ENCODE measurements at regions not wholly inside any gene's neighbourhood (a gene's known extent, or its start where the extent isn't known, plus 50 kb on each side); places are given as distances from the start of the nearest gene placed in this dataset.

DNA sequence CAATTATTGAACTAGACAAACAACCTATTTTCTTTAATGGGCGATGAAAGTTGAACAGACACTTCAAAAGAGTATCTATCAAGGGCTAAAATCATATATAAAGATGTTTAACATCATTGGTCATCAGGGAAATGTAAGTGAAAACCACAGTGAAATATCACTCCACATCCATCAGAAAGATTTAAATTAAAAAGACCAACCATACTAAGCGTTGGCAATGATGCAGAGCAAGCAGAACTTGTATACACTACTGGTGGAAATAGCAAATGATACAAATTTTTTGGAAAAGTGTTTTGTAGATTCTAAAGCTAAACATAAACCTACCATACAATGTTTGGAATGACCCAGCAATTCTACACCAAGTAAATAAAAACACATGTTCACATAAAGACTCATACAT lies 65.9 kb upstream of the THBS1 start:
- TF ChIP-seq, protein P1, sequence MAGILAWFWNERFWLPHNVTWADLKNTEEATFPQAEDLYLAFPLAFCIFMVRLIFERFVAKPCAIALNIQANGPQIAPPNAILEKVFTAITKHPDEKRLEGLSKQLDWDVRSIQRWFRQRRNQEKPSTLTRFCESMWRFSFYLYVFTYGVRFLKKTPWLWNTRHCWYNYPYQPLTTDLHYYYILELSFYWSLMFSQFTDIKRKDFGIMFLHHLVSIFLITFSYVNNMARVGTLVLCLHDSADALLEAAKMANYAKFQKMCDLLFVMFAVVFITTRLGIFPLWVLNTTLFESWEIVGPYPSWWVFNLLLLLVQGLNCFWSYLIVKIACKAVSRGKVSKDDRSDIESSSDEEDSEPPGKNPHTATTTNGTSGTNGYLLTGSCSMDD (CRISPR knock-in tag; IDR thresholded peaks at IDR 0.05) = no peak
- TF ChIP-seq, protein P2, sequence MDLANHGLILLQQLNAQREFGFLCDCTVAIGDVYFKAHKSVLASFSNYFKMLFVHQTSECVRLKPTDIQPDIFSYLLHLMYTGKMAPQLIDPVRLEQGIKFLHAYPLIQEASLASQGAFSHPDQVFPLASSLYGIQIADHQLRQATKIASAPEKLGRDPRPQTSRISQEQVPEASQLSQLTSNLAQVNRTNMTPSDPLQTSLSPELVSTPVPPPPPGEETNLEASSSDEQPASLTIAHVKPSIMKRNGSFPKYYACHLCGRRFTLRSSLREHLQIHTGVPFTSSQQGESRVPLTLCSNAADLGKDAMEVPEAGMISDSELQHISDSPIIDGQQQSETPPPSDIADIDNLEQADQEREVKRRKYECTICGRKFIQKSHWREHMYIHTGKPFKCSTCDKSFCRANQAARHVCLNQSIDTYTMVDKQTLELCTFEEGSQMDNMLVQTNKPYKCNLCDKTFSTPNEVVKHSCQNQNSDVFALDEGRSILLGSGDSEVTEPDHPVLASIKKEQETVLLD (CRISPR knock-in tag; IDR thresholded peaks at IDR 0.05; ENCODE audit: low read depth) = no peak
- no peak for TF ChIP-seq TAF1 (CRISPR knock-in tag; IDR thresholded peaks at IDR 0.05)
- no peak for TF ChIP-seq ARNT (IDR thresholded peaks at IDR 0.05)
- no peak for TF ChIP-seq MAFG (CRISPR knock-in tag; IDR thresholded peaks at IDR 0.05)
- TF ChIP-seq, protein P3, sequence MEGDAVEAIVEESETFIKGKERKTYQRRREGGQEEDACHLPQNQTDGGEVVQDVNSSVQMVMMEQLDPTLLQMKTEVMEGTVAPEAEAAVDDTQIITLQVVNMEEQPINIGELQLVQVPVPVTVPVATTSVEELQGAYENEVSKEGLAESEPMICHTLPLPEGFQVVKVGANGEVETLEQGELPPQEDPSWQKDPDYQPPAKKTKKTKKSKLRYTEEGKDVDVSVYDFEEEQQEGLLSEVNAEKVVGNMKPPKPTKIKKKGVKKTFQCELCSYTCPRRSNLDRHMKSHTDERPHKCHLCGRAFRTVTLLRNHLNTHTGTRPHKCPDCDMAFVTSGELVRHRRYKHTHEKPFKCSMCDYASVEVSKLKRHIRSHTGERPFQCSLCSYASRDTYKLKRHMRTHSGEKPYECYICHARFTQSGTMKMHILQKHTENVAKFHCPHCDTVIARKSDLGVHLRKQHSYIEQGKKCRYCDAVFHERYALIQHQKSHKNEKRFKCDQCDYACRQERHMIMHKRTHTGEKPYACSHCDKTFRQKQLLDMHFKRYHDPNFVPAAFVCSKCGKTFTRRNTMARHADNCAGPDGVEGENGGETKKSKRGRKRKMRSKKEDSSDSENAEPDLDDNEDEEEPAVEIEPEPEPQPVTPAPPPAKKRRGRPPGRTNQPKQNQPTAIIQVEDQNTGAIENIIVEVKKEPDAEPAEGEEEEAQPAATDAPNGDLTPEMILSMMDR (CRISPR knock-in tag; IDR thresholded peaks at IDR 0.05) = no peak
- TF ChIP-seq, protein P4, sequence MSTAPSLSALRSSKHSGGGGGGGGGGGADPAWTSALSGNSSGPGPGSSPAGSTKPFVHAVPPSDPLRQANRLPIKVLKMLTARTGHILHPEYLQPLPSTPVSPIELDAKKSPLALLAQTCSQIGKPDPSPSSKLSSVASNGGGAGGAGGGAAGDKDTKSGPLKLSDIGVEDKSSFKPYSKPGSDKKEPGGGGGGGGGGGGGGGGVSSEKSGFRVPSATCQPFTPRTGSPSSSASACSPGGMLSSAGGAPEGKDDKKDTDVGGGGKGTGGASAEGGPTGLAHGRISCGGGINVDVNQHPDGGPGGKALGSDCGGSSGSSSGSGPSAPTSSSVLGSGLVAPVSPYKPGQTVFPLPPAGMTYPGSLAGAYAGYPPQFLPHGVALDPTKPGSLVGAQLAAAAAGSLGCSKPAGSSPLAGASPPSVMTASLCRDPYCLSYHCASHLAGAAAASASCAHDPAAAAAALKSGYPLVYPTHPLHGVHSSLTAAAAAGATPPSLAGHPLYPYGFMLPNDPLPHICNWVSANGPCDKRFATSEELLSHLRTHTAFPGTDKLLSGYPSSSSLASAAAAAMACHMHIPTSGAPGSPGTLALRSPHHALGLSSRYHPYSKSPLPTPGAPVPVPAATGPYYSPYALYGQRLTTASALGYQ (CRISPR knock-in tag; IDR thresholded peaks at IDR 0.05) = no peak
- TF ChIP-seq, protein P5, sequence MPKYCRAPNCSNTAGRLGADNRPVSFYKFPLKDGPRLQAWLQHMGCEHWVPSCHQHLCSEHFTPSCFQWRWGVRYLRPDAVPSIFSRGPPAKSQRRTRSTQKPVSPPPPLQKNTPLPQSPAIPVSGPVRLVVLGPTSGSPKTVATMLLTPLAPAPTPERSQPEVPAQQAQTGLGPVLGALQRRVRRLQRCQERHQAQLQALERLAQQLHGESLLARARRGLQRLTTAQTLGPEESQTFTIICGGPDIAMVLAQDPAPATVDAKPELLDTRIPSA (CRISPR knock-in tag; IDR thresholded peaks at IDR 0.05; ENCODE audit: borderline replicate concordance) = no peak
- no peak for TF ChIP-seq XBP1 (CRISPR knock-in tag; IDR thresholded peaks at IDR 0.05)
